Lung (tissue), 11 donors: ENCODE measurements at regions not wholly inside any gene's neighbourhood (a gene's known extent, or its start where the extent isn't known, plus 50 kb on each side); places are given as distances from the start of the nearest gene placed in this dataset.

Experiments
- ATAC-seq: fragments of 200-7000 bp; cut with Tn5 transposase; one replicate; pipeline ENCODE4 v1.9.1; 2020; ENCODE audit warnings: moderate number of reproducible peaks; ENCODE audit not compliant: insufficient read depth, low FRiP score
- DNase-seq, 3 donors: peaks; one replicate each; pipeline ENCODE4 v3.0.0-alpha.2; 2013 to 2017
- H3K27ac ChIP-seq, 2 donors: one replicate each; pipeline ENCODE4 v1.5.1; 2013; ENCODE audit warnings: mild to moderate bottlenecking in 2 of 2, moderate library complexity in 2 of 2, control low read depth in 1 of 2, inconsistent platforms in 1 of 2, low read depth in 1 of 2, low read length in 1 of 2
- H3K27me3 ChIP-seq, 3 donors: one replicate each; pipeline ENCODE4 v1.5.1; 2013; ENCODE audit warnings: low read length in 2 of 3; ENCODE audit not compliant: control insufficient read depth in 3 of 3, insufficient read depth in 3 of 3
- H3K36me3 ChIP-seq, 4 donors: one replicate each; pipeline ENCODE4 v1.5.1; 2013; ENCODE audit warnings: low read length in 4 of 4, mild to moderate bottlenecking in 1 of 4, moderate library complexity in 1 of 4; ENCODE audit not compliant: control insufficient read depth in 4 of 4, insufficient read depth in 4 of 4
- H3K4me1 ChIP-seq, 5 donors: one replicate each; pipeline ENCODE4 v1.5.1; 2013; ENCODE audit warnings: low read length in 5 of 5, mild to moderate bottlenecking in 2 of 5, moderate library complexity in 1 of 5; ENCODE audit not compliant: control insufficient read depth in 5 of 5, insufficient read depth in 5 of 5
- H3K4me3 ChIP-seq: one replicate; pipeline ENCODE4 v1.5.1; 2013; ENCODE audit warnings: mild to moderate bottlenecking, control low read depth, moderate library complexity
- H3K9ac ChIP-seq, 2 donors: one replicate each; pipeline ENCODE4 v1.5.1; 2013; ENCODE audit warnings: low read length in 2 of 2, control low read depth in 1 of 2; ENCODE audit not compliant: insufficient read depth in 1 of 2
- H3K9me3 ChIP-seq, 4 donors: one replicate each; pipeline ENCODE4 v1.5.1; 2013; ENCODE audit warnings: low read length in 3 of 4, mild to moderate bottlenecking in 1 of 4, moderate library complexity in 1 of 4; ENCODE audit not compliant: control insufficient read depth in 4 of 4, insufficient read depth in 3 of 4
- WGBS, 2 donors: extraction: QIAGEN DNeasy Blood & Tissue Kit; methylation state at CpG; one replicate each; pipeline ENCODE4 v1.1.7; 2013; 5-methylcytosine and 5-hydroxymethylcytosine counted together
- TF ChIP-seq, protein P1 (sequence below): IDR thresholded peaks from 2 replicates; pipeline ENCODE4 v1.5.1; 2012; ENCODE audit warnings: mild to moderate bottlenecking; ENCODE audit errors: control extremely low read depth, extremely low read depth
- donor health status: control.
- donor health status: control.
- donor health status: Bipolar disorder and iron deficiency.
- donor health status: healthy.
- donor health status: DM: yes; HTN: yes; CAD: no.

DNA sequence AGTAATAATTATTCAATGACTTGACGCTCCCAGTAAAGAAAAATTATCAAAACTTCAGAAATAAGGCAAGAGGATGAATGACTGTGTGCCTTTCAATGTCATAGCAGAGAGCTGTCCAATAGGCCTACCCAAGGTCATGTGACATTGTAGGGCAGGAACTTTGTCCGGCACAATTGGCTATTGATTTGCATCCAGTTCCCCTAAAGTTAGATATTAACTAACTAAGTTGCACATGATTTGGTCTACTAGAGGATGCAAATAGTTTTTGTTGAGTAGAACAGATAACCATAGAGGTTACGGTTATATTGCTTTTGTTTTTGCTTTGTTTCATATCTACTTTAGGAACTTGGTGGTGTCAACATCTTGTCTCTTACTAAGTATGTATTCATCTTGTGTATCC is 127.9 kb upstream of the PFN2 start:
- Histone ChIP-seq H3K27me3 (no peaks in the 10 kb centered on the region), H3K9me3 (peaks cover 0 to 2% (median 0%) of the 10 kb centered on the region in 4 donors), H3K27ac (no peak overlapping the region), H3K36me3 (no peaks in the 10 kb centered on the region), H3K4me1 (no peaks in the 10 kb centered on the region), H3K4me3 (no peak overlapping the region), H3K9ac (no peak overlapping the region)
- WGBS, 2 donors = 92 to 97% methylated on average over 3 of the region's 3 CpGs
- TF ChIP-seq, protein P1, sequence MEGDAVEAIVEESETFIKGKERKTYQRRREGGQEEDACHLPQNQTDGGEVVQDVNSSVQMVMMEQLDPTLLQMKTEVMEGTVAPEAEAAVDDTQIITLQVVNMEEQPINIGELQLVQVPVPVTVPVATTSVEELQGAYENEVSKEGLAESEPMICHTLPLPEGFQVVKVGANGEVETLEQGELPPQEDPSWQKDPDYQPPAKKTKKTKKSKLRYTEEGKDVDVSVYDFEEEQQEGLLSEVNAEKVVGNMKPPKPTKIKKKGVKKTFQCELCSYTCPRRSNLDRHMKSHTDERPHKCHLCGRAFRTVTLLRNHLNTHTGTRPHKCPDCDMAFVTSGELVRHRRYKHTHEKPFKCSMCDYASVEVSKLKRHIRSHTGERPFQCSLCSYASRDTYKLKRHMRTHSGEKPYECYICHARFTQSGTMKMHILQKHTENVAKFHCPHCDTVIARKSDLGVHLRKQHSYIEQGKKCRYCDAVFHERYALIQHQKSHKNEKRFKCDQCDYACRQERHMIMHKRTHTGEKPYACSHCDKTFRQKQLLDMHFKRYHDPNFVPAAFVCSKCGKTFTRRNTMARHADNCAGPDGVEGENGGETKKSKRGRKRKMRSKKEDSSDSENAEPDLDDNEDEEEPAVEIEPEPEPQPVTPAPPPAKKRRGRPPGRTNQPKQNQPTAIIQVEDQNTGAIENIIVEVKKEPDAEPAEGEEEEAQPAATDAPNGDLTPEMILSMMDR = no peak
- DNase-seq (no peak), ATAC-seq (no peak)

- TF ChIP-seq, protein P1 = no peak
- peaks cover 0 to 2% (median 0%) of the 10 kb centered on the region in 4 donors for H3K9me3 ChIP-seq
- no peaks in the 10 kb centered on the region for H3K27me3 ChIP-seq
- no peak overlapping the region for H3K27ac ChIP-seq
- no peak overlapping the region for H3K4me3 ChIP-seq
- H3K9ac ChIP-seq = no peak overlapping the region
- H3K36me3 ChIP-seq = no peaks in the 10 kb centered on the region
- no peak for DNase-seq
- H3K4me1 ChIP-seq = no peaks in the 10 kb centered on the region
- 74 to 79% methylated on average over 4 of the region's 4 CpGs for WGBS, 2 donors
- ATAC-seq = no peak
These were observed 126.8 kb upstream of the PFN2 start for GRCh38 chr3:150097588-150097890.

- TF ChIP-seq, protein P1 = no peak
- Histone ChIP-seq H3K27me3 (no peaks in the 10 kb centered on the region), H3K9ac (no peak overlapping the region), H3K9me3 (peaks cover 0 to 2% (median 0%) of the 10 kb centered on the region in 4 donors), H3K36me3 (no peaks in the 10 kb centered on the region), H3K4me3 (no peak overlapping the region), H3K27ac (no peak overlapping the region), H3K4me1 (no peaks in the 10 kb centered on the region)
- DNase-seq (no peak), ATAC-seq (no peak)
- WGBS, 2 donors = 49 to 59% methylated on average over 3 of the region's 3 CpGs
These were observed 126.2 kb upstream of the PFN2 start for GRCh38 chr3:150096700-150097587.
